ENCODE measurements at regions not wholly inside any gene's neighbourhood (a gene's known extent, or its start where the extent isn't known, plus 50 kb on each side); places are given as distances from the start of the nearest gene placed in this dataset.

DNA sequence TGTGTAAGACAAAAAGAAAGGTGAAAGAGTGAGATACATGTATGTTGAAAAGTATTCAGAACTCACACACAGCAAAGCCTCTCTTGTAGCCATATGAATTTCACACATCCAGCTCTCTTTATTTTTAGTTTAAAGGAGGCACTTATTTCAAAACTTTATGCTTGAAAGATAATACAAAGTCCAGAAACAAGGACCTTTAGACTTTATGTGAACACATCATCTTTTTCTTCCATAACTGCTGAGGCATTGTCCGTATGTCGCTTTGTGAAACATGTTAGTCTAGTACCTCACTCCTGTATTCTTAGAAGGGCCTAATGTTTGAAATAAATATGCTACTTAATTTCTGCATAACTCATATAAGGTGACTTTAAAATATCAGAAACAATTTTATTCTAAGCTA, 763.4 kb downstream of the GBE1 start:
- TF ChIP-seq, protein P1, sequence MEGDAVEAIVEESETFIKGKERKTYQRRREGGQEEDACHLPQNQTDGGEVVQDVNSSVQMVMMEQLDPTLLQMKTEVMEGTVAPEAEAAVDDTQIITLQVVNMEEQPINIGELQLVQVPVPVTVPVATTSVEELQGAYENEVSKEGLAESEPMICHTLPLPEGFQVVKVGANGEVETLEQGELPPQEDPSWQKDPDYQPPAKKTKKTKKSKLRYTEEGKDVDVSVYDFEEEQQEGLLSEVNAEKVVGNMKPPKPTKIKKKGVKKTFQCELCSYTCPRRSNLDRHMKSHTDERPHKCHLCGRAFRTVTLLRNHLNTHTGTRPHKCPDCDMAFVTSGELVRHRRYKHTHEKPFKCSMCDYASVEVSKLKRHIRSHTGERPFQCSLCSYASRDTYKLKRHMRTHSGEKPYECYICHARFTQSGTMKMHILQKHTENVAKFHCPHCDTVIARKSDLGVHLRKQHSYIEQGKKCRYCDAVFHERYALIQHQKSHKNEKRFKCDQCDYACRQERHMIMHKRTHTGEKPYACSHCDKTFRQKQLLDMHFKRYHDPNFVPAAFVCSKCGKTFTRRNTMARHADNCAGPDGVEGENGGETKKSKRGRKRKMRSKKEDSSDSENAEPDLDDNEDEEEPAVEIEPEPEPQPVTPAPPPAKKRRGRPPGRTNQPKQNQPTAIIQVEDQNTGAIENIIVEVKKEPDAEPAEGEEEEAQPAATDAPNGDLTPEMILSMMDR (IDR thresholded peaks at IDR 0.05), result no peak
- TF ChIP-seq POLR2A (IDR thresholded peaks at IDR 0.05), result no peak
- TF ChIP-seq POLR2AphosphoS5 (IDR thresholded peaks at IDR 0.05), result no peak
